Panc1 (cell line): ENCODE measurements at regions not wholly inside any gene's neighbourhood (a gene's known extent, or its start where the extent isn't known, plus 50 kb on each side); places are given as distances from the start of the nearest gene placed in this dataset.

Experiments used
- POLR2AphosphoS5 ChIP-seq: IDR thresholded peaks from 2 replicates; pipeline ENCODE4 v1.6.1; 2012; ENCODE audit warnings: mild to moderate bottlenecking, low read depth, low read length, moderate library complexity
- SIN3A ChIP-seq: IDR thresholded peaks from 2 replicates; pipeline ENCODE4 v1.6.1; 2012; ENCODE audit warnings: low read depth, mild to moderate bottlenecking, low read length, moderate library complexity, borderline replicate concordance; ENCODE audit not compliant: insufficient read depth
- TF ChIP-seq, protein P1 (sequence below): fragments of 450-650 bp; IDR thresholded peaks from 2 replicates; pipeline ENCODE4 v1.5.1; 2017; ENCODE audit warnings: mild to moderate bottlenecking

DNA sequence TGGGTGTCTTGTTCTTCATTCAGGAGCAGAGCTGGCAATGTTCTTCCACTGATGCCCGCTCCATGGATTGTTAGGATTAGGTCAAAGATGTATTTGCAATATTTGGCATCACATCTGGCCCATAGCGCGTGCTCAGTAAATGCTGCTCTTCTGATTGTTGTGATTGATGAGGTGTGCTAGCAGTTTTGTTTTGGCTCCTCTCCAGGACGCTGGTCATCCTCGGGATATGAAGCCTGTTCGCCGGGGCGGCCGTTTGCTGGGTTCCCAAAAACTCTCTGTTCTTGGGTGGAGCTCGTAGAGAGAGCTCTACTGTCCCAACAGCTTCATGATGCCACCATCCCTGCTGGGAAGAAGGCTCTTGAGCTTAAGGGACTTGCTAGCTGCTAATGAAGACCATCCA lies 96.9 kb downstream of the XRCC2 start:
- TF ChIP-seq, protein P1, sequence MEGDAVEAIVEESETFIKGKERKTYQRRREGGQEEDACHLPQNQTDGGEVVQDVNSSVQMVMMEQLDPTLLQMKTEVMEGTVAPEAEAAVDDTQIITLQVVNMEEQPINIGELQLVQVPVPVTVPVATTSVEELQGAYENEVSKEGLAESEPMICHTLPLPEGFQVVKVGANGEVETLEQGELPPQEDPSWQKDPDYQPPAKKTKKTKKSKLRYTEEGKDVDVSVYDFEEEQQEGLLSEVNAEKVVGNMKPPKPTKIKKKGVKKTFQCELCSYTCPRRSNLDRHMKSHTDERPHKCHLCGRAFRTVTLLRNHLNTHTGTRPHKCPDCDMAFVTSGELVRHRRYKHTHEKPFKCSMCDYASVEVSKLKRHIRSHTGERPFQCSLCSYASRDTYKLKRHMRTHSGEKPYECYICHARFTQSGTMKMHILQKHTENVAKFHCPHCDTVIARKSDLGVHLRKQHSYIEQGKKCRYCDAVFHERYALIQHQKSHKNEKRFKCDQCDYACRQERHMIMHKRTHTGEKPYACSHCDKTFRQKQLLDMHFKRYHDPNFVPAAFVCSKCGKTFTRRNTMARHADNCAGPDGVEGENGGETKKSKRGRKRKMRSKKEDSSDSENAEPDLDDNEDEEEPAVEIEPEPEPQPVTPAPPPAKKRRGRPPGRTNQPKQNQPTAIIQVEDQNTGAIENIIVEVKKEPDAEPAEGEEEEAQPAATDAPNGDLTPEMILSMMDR: no peak
- TF ChIP-seq SIN3A: no peak
- no peak for TF ChIP-seq POLR2AphosphoS5
